AG04450 (cell line): ENCODE measurements at regions not wholly inside any gene's neighbourhood (a gene's known extent, or its start where the extent isn't known, plus 50 kb on each side); places are given as distances from the start of the nearest gene placed in this dataset.

Experiments
- CTCF ChIA-PET: fragments of 300-600, 350-600 bp; formaldehyde crosslinking; extraction: SDS; loops from one replicate; lab custom pipeline; 2022; ENCODE audit warnings: antibody characterized with exemption, inconsistent platforms; lab: Charles Lee
- POLR2A ChIA-PET: fragments of 350-600 bp; formaldehyde crosslinking; extraction: SDS; loops from one replicate; lab custom pipeline; 2021; ENCODE audit warnings: antibody characterized with exemption, inconsistent platforms; lab: Yijun Ruan, JAX
- DNase-seq: peaks from one replicate; pipeline ENCODE4 v3.0.0-alpha.2; 2011; ENCODE audit warnings: low read depth, low spot score
- H3K27ac ChIP-seq: one replicate; pipeline ENCODE4 v1.5.1; 2012; ENCODE audit warnings: low read depth, low read length, control low read depth
- H3K27me3 ChIP-seq: one replicate; pipeline ENCODE4 v1.6.0; 2012; ENCODE audit warnings: low read length; ENCODE audit not compliant: control insufficient read depth, insufficient read depth
- H3K4me3 ChIP-seq: 2 replicates; pipeline ENCODE4 v1.5.1; 2011; ENCODE audit warnings: mild to moderate bottlenecking, low read depth, low read length, control low read depth
- H3K9me3 ChIP-seq: 2 replicates; pipeline ENCODE4 v1.5.1; 2012; ENCODE audit warnings: low read length; ENCODE audit not compliant: control insufficient read depth, insufficient read depth
- CTCF ChIP-seq: IDR thresholded peaks from 2 replicates; pipeline ENCODE4 v1.5.1; 2011; ENCODE audit warnings: low read depth, low read length, control low read depth, inconsistent platforms

- H3K9me3 ChIP-seq: no peaks in the 10 kb centered on the region
- ChIA-PET CTCF (interaction anchor here (2.0 kb wide), 1 partner anchor 957 kb away, joined by 7 read pairs; no protein-coding TSS in a partner anchor), POLR2A (no interaction called here)
- H3K27ac ChIP-seq: no peak overlapping the region
- no peak for DNase-seq
- no peaks in the 10 kb centered on the region for H3K27me3 ChIP-seq
- TF ChIP-seq CTCF: no peak
- H3K4me3 ChIP-seq: no peak overlapping the region
These were observed 102.4 kb upstream of the FAM174A start for GRCh38 chr5:100432741-100433140.

GRCh38 chr5:100430268-100431195 is 104.6 kb upstream of the FAM174A start:
- Histone ChIP-seq H3K27ac (no peak overlapping the region), H3K9me3 (no peaks in the 10 kb centered on the region; the same call in 1 of the 2 replicates), H3K4me3 (no peak overlapping the region), H3K27me3 (no peaks in the 10 kb centered on the region)
- peak; percentile 99 for TF ChIP-seq CTCF
- CTCF ChIA-PET: interaction anchor here (0.6 to 2.0 kb wide), 10 partner anchors 10 to 1559 kb away, joined by 3 to 21 read pairs (median 4); no protein-coding TSS in a partner anchor
- DNase-seq: peak; percentile 7
- POLR2A ChIA-PET: no interaction called here

- no peak for DNase-seq
- Histone ChIP-seq H3K27ac (no peak overlapping the region), H3K27me3 (no peaks in the 10 kb centered on the region), H3K4me3 (no peak overlapping the region), H3K9me3 (no peaks in the 10 kb centered on the region; the same call in 1 of the 2 replicates)
- ChIA-PET POLR2A (no interaction called here), CTCF (no interaction called here)
- TF ChIP-seq CTCF: no peak
These were observed 110.4 kb upstream of the FAM174A start for GRCh38 chr5:100424787-100425186.

GRCh38 chr5:100424017-100424416 is 111.2 kb upstream of the FAM174A start:
- TF ChIP-seq CTCF: no peak
- H3K9me3 ChIP-seq: no peaks in the 10 kb centered on the region; the same call in 1 of the 2 replicates
- ChIA-PET CTCF (no interaction called here), POLR2A (no interaction called here)
- H3K27ac ChIP-seq: no peak overlapping the region
- no peak for DNase-seq
- no peak overlapping the region for H3K4me3 ChIP-seq
- no peaks in the 10 kb centered on the region for H3K27me3 ChIP-seq

GRCh38 chr5:100423330-100423729 is 111.8 kb upstream of the FAM174A start:
- Histone ChIP-seq H3K27me3 (no peaks in the 10 kb centered on the region), H3K4me3 (no peak overlapping the region), H3K27ac (no peak overlapping the region), H3K9me3 (no peaks in the 10 kb centered on the region; the same call in 1 of the 2 replicates)
- ChIA-PET POLR2A (no interaction called here), CTCF (no interaction called here)
- no peak for DNase-seq
- no peak for TF ChIP-seq CTCF
